Prostate gland (tissue), 2 donors: ENCODE measurements at regions not wholly inside any gene's neighbourhood (a gene's known extent, or its start where the extent isn't known, plus 50 kb on each side); places are given as distances from the start of the nearest gene placed in this dataset.

Source experiments
- CTCF ChIP-seq, 4 experiments: fragments of 200-600 bp in 2 of 4; fragments of 450-650 bp in 2 of 4; sonication (generic) in 2 of 4; IDR thresholded peaks; 1 replicate in 3 of 4; 2 replicates in 1 of 4; pipeline ENCODE4 v1.5.1; 2016 to 2019; ENCODE audit warnings: antibody characterized with exemption in 4 of 4, mild to moderate bottlenecking in 2 of 4, moderate library complexity in 2 of 4
- POLR2A ChIP-seq: fragments of 450-650 bp; IDR thresholded peaks from one replicate; pipeline ENCODE4 v1.6.1; 2016; ENCODE audit warnings: antibody characterized with exemption, mild to moderate bottlenecking
- POLR2AphosphoS5 ChIP-seq: sonication (generic); formaldehyde crosslinking; IDR thresholded peaks from one replicate; pipeline ENCODE4 v1.6.1; 2017; ENCODE audit warnings: antibody characterized with exemption

- no peak for TF ChIP-seq CTCF (IDR thresholded peaks at IDR 0.05)
- no peak for TF ChIP-seq POLR2A
- no peak for TF ChIP-seq POLR2AphosphoS5
Measured at GRCh38 chr7:32150039-32150438, 79.8 kb upstream of the PDE1C start.
